Activated naive CD4-positive, alpha-beta T cell treated with anti-CD3 and anti-CD28 coated beads, Interleukin-2, amount 50 U/mL, for 16 hours (primary cell): ENCODE measurements at regions not wholly inside any gene's neighbourhood (a gene's known extent, or its start where the extent isn't known, plus 50 kb on each side); places are given as distances from the start of the nearest gene placed in this dataset.

Experiments
- DNase-seq: peaks from one replicate; pipeline ENCODE4 v3.0.0-alpha.2; 2020

DNA sequence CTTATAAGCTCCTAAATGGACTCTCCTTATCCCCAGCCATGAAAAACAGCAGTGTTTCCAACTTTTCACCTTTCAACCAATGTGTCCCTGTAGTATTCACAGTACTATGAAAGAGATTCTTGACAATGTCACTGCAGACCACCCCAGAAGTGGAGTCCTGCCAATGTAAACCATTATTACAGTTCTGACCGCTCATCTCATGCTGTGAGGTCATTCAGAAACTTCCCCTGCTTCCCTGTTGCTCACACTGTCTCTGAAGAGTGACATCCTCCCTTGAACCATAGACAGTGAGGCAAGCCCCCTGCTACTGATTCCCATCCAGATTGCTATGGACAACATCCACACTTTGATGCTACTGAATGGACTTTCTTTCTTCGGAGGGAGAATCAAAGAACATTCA, 1523.7 kb upstream of the ACVR2A start:
- no peak for DNase-seq

DNA sequence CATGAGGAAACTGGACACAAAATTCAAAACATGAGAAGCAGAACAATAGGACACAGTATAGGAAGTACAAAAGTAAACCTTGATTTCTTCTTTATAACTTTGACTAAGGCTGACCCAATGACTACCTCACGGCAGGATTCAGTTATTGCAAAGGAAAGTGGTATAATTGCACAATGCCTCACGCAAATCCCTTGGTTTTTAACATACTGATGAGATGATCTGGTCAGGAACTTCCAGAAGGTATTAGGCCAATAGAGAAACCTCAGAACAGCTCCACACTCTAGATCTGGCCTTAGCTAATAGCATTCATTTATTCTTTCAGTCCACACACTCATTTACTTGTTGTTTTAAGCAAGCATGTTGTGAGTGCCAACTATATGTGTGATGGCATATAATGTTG, 1526.9 kb upstream of the ACVR2A start:
- no peak for DNase-seq

DNA sequence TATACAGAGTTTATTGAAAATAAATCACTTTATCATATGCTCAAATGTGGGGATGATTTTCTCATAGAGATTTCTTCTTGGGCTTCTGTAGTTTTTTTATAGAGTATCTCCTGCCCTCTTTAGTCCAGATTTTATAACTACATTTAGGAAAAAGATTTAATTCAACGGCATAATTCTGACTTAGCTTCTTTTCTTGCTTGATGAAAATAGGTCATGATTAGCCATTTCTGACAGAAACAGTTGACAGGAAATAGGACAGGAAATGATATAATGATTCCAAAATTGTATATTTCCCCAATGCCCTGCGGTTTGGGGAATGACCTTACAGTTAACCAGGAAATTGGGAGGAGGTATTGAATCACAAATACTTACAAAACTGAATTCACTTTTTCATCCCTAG, 1531.9 kb upstream of the ACVR2A start:
- no peak for DNase-seq

DNA sequence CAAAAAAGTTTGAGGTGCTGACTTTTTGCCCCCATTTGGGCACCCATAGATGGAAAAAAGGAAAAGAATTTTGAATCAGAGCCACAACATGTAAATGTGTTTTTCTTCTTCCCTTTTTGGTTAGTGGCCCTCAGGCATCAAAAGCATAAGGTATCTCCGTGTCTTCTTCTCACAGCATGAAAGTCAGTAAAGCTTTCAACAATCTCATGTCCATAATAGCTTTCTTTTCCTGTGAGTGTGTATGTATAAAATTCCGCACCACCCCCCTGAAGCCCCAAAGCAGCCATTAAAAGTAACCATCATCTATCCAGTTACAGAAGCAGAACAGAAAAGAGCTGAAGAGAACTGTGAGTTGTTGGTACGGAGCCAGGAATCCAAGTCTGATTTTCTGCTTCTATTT, 1539.7 kb upstream of the ACVR2A start:
- DNase-seq, result no peak

DNA sequence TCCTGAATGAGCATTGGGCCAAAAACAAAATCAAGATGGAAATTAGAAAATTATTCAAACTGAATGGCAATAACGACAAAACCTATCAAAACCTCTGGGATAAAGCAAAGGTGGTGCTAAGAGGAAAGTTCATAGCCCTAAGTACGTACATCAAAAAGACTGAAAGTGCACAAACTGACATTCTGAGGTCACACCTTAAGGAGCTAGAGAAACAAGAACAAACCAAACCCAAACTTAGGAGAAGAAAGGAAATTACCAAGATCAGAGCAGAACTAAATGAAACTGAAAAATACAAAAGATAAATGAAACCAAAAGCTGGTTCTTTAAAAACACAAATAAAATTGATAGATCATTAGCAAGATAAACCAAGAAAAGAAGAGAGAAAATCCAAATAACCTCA, 1543.5 kb upstream of the ACVR2A start:
- DNase-seq, result no peak

DNA sequence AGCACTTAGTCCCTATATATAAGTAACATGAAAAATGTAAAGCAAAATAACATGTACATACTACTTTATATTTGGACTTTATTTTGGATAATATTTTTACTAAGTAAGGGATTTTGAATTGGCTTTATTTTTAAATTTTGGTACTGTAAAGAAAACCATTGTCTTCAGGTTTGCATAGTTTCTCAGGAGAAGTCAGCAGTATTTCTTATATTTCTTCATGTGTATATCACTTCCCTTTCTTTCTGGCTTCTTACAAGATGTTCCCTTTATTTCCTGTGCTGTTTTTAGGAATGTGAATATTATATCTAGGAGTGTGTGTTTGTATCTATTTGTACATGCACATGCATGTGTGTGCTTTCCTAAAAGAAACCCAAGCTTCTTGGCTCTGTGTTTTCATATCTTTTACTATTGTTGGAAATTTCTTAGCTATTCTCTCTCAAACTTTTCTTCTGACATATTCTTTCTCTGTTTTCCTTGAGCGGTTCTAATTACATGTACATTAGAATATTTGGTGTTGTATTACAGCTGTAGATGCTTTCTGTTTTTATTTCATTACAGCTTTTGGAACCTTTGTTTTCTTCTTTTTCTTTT, 1549.7 kb upstream of the ACVR2A start:
- no peak for DNase-seq

DNA sequence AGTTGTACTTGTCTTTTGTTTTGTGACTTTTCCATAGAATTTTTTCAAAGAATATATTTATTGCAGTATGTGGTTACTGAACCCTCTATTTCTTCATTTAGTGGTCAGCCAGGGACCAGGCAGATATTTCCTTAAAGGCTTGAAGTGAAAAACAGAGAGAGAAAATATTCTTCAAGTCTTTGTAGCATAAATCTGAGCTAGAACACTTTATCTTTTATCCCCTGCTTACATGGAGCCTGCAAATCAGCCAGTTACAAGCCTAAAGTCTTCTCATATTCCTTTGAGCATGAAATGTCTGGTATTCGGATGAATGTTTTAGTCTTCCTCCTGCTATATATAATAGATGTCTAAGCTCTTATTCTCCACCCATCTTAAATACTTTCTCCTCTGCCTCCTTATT, 1557.5 kb upstream of the ACVR2A start:
- DNase-seq, result no peak

DNA sequence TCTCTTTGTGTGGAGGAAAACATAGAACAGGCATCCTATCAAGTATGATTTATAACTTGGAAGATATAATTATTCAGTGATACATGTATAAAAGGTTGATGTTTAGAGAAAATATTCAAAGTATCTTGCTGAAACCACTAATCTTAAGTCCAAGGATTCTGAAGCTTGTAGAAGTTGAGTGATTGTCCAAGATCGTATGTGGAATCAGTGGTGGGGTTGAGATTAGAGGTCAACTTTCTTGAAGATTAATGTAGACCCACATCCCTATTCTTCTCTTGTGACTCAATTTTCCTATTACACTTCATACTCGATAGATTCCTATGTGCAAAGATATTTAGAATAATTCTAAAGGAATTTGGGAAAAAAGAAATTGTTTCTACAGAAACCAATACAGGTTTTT, 1565.9 kb upstream of the ACVR2A start:
- no peak for DNase-seq

DNA sequence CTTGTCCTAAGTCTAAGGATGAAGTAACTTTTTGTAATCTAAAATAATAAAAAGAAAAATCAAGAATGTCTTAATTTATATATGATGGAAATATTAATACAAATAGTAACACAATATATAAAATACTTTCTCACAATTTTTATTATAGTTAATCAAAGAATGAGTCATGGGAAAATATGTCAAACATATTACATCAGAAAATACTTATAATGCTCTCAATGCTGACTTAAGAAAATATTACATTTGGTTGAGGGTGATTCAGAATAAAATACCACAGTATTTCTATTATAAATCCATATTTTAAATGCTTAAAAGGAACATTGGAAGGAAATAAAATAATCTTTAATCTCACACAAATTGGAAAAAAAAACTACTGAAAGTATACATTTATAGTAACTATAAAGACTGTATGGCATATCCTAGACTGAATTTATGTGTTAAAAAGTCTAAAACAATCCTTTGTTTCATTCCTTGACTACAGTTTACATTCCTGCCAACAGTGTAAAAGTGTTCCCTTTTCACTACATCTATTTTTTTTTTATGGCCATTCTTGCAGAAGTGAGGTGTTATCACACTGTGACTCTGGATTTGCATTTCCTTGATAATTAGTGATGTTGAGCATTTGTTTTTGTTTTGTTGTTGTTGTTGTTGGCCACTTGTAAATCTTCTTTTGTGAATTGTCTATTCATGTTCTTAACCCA, 1573.5 kb upstream of the ACVR2A start:
- DNase-seq, result no peak

DNA sequence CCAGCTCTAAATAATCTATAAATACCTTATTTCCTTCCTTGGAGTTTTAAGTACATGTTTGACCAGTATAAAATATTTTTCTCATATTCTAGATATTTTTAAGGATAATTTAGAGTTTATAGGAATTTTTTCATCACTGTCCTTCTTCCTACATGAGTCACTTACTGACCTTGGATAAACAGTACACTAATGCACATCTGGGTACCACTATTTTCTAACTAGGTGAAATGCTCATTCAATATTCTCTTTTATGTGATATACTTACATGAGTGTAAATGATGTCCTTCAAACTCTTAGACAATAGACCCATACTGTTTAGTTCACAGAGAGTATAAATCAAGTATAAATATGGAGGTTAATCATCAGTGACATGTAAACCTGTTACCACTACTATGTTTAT, 1574.2 kb upstream of the ACVR2A start:
- no peak for DNase-seq

DNA sequence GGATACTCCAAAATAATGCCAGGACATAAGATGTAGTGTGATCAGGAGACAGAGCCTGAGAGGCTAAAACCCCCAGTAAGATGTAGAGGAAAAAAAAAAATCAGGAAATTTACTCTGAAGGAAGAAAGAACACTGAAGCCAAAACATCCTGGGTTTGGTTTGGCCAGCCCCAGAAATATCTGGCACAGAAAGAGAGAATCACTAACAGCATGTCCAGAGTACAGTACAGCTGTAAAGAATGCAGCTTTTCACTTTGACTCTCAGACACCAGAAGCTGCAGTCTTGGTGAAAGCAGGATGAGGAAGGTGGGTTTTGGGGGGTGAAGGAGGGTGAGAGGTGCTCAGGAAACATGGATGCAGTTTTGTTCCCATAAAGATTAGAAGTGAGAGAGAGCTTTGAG, 1577.7 kb upstream of the ACVR2A start:
- DNase-seq, result no peak

DNA sequence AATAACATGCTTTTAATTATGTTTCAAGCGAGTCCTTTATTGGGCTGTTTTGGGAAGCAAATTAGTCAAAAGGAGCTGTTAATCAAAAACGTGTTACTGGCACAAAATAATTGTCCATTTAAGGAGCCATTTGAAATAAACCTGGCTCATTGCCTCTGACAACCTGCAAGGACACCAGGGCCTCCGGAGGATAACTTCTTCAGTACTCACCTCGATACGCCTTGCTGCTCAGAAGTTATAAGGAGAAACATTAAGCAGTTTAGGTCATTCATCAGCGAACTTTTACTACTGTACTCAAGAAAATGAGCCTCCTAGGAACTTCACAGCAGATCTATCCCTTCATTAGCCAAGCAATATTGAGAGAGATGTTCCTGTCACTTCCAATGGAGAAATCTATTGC, 1579.2 kb upstream of the ACVR2A start:
- no peak for DNase-seq

DNA sequence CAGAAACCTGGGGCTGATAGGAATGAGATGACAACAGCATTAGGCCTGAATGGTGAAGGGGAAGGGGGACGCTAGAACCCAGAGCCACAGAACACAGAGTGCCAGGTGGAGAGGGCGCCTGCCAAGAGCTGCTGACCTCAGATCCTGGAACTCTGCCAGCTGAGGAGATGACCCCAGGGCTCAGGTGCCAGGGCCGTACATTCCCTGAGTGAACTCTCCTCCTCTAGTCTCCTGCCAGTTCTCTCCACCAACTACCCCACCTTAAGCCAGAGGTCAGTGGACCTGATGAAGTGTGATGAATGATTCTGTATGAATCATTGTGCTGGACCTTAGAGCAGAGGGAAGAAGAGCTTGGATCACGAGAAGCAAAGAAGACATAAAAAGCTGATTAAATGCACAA, 1582.2 kb upstream of the ACVR2A start:
- no peak for DNase-seq

DNA sequence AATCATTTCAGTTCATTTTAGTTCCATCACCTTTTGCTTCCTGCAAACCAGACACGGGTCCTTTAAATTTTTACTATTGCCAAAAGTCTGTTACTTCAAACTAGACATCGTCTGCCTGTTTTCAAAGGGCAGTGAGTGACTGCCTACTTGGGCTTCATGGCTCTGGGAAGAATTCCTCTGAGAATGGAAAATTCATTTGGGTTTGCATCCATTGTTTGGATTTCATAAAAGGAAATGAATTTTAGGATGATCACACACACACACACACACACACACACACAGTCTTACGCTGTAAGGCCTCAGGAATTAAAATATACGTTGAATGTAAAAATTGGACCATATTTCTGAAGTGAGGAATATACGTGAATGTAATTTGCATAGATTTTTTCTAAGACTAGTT, 1584.3 kb upstream of the ACVR2A start:
- DNase-seq, result no peak

DNA sequence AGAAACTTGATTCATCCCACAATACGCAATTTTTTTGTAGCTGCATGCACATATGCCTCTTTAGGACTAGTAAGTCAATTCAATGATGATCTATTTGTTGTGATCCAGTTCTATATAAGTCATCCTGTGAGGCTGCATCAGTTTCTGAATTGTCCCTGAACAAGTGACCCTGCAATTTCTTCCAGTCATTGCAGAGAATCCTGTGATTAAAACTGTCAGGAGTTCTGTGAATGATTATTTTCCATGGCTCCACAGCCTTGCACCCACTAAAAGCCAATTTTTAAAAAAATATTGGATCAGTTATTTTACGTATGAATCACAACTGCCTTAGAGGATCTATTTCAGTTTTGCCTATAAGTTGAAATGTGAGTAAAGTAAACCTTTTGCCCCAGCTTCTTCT, 1585.0 kb upstream of the ACVR2A start:
- no peak for DNase-seq

DNA sequence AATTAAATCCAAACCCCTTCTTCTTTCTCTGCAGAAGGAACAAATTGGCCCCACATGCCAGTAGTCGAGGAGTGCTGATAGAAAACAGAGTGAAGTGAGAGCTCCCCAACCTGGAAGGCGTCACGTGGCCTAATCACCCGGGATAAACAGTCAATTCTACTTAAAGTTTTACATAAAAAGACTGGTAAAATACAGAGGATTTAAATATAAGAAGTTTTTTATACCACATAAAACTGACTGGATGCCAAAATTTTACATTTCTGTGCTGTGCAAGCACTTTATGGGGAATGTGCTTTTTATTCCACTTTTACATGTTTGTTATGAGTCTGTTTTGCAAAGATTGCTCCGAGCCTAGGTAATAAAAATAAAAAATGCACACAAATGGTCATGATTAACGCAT, 1586.8 kb upstream of the ACVR2A start:
- DNase-seq, result no peak

DNA sequence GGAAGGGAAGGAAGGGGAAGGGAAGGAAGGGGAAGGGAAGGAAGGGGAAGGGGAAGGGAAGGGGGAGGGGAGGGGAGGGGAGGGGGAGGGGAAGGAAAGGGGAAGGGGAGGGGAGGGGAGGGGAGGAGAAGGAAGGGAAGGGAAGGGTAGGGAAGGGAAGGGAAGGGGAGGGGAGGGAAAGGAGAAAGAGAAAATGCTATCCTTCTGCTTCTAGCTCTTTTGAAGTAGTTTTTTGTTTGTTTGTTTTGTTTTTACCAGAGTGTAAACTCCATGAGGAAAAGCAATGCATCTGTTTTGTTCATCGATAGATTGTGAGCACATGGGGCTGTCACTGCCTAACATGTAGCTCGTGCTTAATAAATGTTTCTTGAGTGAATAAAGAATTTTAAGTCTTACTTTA, 1592.7 kb upstream of the ACVR2A start:
- DNase-seq, result no peak

DNA sequence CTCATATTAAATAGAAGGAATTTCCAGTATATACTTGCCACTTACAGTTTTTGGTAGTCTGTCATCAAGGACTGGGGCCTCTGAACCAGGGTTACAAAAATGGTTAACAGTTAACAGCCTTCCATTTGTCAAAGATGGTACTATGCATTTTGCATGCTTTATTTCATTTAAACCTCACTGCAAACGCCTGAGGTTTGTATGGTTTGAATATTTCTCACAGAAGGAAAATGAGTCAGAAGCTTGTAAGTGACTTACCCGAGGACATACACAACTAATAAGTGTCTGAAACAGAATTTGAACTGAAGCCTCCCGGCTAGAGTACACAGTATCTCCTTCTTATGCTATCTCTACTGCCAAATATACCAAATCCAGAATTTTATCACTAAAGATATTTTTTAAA, 1593.5 kb upstream of the ACVR2A start:
- DNase-seq, result no peak

DNA sequence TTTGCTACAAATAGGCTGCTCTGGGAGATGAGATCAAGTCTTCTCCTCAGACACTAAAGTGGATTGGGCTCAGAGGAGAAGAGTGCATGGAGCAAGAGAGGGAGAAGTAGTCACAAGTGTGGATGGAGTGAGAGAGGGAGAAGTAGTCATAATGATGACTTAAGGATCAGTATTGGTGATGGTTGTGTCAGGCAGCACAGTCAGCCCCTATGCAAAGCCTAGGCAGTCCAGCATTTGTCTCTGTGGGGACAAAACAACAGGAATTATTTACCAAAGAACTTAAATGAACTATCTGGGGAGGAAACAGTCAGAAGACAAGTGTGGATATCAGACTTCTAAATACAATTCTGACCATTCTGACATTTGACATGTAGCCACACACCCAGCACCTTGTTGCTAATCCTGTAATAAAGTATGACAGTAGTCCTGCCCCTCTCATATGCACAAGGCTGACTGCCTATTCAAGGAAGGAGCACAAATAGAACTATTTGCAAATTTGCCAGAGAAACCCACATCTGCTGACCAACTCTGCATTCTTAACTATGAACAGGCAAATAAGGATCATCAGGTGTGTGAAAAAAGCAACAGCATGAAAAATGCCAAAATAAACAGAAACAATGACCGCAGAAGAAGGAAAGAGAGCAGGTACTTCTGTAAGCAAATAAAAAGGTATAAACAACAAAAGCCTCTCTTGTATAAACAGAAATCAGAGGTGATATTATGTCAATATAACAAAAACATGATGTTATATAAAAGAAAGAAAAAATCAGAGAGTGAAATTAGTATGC, 1597.9 kb upstream of the ACVR2A start:
- DNase-seq, result no peak

DNA sequence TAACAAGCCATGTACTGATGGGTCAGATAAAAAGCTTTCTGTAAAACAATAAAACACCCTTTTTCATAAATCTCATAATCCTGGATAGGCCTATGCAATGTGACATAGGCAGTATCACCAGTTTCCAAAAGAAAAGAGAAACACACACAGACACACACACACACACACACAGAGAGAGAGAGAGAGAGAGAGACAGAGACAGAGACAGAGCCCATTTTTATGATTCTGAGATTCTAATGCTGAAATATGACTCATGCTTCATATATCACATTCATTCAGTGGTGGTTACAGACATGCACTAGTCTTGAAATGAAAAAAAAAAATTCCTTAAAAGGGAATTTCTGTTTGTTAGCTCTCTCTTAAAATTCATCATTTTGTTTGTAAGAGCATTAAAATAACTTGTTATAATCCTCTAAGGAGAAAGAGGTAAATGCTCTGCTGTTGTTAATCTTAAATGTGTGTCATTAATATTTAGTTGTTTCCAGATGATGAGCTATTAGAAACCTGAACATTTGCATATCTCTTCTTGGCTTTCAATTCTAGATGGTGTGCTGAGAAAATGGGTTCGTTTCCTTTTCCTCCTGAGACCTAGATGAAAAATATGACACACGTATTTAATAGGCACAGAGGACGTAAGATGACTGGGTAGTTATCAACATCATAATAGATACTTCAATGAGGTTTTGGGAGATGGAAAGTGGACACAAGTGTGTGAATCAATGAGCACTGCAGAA, 1598.7 kb upstream of the ACVR2A start:
- no peak for DNase-seq

DNA sequence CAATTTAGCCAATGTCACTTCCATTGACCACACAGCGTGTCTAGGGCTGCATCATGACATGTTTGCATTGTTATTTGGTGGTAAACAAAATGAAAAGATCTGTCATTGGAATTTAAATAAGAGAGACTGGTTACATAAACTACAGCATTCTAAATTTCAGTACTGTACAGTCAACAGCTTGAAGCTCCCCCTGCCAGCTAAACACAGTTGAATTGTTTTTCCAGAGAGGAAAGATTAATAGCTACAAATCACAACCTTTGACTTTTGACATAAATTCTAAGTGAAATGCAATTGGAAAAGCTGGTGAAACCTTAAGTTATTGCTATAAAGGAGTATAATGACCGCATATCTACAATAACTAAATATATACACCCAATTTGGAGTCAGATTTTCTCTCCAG, 1600.0 kb upstream of the ACVR2A start:
- no peak for DNase-seq

DNA sequence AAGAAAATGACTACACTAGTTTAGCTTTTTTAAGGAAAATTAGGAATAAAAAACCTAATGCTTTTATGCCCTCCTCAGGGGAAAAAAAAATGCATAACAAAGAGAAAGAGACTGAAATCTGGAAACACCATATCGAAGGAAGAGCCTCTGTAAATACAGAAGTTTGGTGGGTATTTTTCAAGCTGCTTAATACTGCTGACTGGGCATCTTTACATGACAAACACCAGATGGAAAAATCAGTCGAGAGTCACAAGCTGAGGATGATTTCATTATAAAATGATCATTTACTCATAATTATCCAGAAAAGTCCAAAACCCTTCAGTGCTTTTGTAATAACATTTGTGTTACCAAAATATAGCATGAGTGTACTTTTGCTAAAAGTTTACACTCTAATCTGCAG, 1600.7 kb upstream of the ACVR2A start:
- DNase-seq, result no peak

DNA sequence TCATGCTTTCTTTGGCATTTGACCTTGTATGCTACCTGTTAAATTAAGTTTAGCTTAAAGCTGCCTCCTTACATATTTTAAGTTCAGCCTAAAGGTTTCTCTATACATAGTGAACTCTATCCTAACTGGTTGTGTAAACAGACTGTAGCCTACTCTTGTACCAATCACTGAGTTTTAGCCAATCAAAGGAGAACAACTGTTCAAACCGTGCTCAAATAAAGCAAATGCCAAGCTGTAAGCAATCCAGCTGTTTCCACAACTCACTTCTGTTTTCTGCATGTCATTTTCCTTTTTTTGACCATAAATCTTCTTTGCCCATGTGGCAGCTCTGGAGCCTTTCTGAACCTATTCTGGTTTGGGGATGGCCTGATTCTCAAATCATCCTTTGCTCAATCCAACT, 1603.8 kb upstream of the ACVR2A start:
- DNase-seq, result no peak

DNA sequence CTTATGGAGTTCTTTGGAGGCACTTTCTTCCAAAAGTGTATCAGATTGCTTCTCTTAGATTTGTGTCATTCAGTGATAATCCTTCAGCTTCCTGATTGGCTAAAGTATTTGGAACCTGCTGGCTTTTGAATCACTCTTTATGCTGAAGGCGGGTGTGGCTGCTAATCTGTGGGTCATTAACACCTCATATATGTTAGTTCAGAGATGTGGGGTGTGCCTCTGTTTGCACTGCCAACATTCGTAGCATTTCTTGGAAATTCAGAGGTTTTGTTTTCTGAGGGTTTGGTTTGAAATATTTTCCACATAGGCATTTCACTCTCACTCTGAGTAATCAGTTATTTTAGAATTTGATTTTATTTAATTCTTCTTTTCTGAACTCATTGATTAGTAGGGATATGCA, 1604.4 kb upstream of the ACVR2A start:
- no peak for DNase-seq
